Stimulated activated CD4-positive, alpha-beta T cell treated with anti-CD3 and anti-CD28 coated beads, Interleukin-2, amount 100 ng/mL, for 24 hours (primary cell): ENCODE measurements at regions not wholly inside any gene's neighbourhood (a gene's known extent, or its start where the extent isn't known, plus 50 kb on each side); places are given as distances from the start of the nearest gene placed in this dataset.
A peak's percentile ranks its signal among the peaks of the same experiment; 100 is the strongest.

Experiments used
- DNase-seq, 2 donors: peaks; one replicate each; pipeline ENCODE4 v3.0.0-alpha.2; 2020

DNA sequence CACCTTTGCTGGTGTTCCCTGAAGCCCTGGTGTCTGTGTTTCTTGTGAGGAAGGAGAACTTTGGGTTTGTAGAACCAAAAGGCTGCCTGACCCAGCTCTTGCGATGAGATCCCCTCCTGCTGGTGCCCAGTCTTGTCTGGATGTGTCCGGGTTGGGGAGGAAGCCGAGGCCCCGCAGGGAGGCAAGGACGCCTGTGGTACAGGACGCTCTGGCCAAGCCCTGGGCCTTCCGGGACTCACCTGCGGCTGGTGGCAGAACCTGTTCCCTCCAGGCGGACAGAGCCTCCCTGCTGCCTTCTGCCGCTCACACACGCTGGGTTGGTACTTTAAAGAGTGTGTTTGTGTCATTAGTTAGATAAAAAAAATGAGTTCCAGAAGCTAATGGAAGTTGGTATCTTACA lies 616.2 kb downstream of the GALR1 start:
- no peak for DNase-seq

DNA sequence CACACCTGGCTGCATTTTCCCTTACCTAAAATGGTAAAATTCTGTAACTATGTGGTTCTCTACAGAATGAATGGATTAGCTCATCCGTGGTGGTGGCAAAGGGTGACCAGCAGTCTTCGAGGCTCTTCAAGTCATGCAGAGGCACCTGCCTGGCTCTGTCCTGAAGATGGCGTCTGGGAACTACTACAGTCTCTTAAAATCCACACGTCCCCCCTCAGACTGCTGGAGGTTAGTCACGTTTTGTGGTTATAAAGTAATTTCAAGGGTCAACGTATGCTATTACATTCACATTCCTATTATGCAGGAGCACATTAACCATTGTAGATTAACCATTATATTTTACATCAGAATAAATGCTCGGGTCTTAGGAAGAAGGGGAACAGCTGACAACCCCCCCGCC lies 616.7 kb downstream of the GALR1 start:
- no peak for DNase-seq

DNA sequence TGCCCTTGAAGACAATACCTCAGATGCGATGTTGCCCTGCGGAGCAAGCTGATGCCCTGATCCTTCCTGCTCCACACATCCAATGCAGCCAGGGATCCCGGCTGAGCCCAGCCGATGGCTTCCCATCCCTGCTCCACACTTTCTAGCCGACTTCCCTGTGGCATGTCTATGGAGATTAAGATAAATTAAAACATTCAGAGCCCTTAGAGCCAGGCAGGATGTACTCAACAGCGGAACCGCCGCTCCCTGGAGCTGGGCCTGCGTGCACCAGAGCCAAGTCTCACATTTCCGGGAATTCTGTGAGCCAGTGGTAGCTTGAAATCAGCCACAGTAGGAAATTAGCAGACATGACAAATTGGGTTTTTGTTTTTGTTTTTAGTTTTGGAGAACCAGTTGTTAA lies 620.6 kb downstream of the GALR1 start:
- no peak for DNase-seq

DNA sequence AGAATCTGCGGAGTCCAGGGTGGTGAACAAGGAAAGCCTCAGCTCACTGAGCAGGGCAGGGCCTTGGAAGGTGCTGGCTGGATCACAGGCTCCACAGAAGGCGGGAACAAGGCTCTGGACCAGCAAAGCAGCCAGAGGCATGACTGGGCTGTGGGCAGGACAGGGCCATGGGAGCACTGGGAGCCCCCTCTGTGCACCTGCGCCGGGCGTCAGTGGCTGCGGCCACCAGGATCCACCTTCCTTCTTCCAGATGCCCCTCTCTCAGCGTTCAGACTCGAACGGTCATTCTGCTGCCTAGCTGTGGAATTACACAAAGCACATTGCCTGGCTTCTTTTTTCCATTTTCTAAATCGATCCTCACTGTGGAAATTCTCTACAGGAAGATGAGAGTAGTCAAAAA lies 621.2 kb downstream of the GALR1 start:
- no peak for DNase-seq

DNA sequence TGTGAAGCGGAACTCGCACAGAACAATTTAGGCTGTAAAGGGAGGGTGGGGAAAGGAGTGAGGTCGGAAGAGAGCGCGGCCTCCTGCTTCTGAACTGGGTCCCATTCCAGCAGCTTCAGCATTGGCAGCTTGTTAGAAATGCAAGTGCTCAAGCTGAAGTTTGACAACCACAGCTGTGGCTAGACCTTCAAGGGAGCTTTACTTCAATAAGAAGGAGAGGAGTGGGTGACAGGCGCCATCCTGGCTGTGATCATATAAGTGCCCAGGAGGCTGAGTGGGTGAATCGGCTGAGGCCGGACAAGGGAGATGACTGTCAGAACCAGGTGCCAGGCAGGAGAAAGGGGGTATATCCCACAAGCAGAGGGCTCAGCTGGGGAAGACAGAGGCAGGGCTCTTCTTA lies 622.5 kb downstream of the GALR1 start:
- no peak for DNase-seq

DNA sequence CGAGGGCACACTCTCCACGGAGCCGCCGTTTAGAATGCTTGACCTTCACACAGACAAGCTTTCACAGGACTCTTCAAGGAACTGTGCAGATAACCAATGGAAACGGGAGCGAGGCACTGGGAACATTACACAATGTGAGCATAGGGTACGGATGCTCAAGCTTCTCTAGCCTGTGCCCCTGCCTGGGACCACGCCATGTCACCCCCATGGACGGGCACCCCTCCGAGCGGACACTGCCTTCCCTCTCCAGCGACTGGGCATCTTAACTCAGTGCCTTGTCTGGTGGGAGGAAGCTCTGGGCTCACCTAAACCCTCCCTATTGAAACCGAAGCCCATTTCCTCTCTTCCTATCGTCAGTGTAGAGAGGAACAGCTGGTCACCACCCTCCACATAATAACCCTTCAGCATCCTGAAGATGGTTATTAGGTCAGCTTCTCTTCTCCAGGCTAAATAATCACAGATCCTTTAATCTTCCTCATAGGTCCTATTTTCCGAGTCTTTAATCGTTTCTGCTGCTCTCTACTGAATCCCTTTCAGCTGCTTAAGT lies 626.7 kb downstream of the GALR1 start:
- no peak for DNase-seq

DNA sequence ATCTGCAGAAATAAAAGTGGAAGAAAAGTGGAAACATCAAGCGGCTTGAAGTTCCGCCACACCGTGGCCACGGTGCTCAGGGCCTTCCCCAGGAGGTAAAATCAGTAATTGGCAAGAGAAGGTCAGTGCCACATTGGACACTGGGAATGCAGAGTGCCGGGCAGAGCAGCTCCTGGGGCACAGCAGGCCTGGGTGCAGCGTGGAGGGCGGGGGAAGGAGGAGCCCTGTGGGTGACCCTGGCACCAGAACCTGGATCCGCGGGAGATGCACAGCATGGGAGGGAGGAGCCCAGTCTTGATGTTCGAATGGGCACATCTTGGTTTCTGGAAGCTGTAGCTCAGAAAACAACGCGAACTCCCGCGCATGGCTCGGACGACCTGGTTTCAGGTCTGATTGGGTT lies 630.2 kb downstream of the GALR1 start:
- DNase-seq: no peak

DNA sequence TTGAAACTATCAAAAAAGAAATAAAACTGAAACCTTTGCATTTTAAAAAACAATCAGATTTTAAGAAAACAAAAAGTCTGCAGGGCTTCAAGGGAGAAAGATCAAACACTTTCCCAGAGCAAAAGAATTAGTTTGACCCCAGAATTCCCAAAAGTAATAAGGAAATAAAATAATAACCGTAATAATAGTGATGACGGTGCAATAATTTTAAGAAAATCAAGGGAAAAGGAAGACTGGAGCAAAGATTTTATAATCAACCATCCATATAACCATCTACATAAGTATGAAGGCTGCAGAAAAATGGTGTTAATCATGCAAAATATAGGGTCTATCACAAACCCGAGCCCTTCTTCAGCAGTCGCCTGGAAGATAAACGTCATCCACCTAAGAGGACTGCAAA lies 634.8 kb downstream of the GALR1 start:
- DNase-seq: no peak

DNA sequence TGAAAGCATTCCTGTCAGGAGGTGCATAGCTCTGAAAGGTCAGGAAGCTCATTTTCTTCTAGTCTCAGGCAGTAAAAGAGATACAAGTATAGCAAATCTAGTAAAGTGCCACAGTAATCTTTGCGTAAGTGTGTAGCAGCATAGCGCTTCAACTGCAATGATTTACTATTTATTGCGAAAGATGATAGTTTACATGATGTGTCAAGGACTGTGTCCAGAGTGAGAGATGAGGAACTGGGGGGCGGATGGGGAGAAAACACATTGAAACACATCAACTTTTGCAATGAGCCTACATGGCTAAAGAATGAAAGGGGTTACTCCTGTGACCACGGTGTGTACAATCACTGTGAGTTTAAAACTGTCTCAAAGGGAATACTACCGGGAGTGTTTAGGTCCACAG lies 644.4 kb downstream of the GALR1 start:
- no peak for DNase-seq

DNA sequence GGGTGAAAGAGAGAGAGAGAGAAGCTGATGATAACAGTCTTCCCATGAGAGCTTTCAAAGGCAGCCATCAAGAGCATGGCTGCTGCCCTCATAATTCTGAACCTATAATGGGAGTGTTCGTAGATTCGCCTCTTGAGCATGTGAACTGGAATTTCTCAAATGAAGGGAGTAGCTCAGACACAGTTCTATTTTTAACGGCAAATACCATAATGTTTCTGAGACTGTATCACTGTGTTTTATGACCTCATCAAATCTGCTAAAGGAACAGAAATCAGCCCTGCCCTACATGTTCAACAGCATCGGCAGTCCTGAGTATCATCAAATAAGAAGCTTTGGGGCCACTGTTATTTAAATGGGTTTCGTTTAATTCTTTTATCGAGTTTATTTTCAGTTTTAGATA lies 645.6 kb downstream of the GALR1 start:
- no peak for DNase-seq

DNA sequence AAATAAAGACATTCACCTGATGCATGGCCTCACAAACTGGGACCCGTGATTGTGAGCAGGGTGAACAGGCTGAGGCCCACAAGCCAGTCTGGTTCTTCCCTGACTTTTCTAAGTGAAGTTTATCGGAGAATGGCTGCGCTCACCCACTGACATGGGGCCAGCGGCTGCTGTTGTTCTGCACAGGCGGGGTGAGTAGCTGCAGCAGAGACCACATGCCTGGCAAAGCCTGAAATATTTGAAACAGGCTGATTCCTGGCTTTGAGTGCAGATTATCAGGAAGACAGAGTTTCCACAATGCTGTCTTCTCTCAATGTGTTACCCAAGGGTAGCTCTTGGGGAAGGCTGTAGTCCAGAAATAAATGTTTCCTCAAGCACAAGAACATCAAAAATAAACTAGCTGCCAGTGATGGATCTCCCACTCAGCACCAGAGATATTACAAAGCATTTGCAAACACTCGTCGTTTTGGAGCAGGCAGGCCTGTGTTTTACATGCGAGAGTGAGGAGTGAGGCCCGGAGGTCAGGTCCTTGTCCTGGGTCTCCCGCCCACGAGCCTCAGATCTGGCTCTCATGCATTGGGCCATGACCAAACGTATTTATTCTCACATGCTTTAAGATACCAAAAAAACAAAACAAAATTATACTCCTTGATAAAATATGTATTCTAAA lies 647.1 kb downstream of the GALR1 start:
- no peak for DNase-seq

DNA sequence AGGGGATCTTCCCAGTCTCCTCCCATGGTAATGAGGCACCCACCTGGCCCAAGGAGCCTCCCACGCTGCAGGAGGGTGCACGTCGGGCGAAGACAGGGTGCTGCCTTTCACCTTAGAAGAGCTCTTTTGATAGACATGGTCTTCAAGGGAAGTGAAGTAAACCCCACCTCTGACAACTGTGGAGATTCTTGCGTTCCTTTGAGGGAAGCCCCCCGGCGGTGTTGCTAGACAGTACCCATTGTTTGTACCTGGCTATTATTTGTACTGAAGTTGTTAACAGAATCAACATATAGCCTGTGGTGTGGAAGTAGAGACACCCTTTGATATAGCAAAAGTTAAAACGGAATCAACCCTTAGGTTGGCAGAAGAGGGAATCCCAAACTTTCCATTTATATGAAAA lies 648.0 kb downstream of the GALR1 start:
- no peak for DNase-seq

DNA sequence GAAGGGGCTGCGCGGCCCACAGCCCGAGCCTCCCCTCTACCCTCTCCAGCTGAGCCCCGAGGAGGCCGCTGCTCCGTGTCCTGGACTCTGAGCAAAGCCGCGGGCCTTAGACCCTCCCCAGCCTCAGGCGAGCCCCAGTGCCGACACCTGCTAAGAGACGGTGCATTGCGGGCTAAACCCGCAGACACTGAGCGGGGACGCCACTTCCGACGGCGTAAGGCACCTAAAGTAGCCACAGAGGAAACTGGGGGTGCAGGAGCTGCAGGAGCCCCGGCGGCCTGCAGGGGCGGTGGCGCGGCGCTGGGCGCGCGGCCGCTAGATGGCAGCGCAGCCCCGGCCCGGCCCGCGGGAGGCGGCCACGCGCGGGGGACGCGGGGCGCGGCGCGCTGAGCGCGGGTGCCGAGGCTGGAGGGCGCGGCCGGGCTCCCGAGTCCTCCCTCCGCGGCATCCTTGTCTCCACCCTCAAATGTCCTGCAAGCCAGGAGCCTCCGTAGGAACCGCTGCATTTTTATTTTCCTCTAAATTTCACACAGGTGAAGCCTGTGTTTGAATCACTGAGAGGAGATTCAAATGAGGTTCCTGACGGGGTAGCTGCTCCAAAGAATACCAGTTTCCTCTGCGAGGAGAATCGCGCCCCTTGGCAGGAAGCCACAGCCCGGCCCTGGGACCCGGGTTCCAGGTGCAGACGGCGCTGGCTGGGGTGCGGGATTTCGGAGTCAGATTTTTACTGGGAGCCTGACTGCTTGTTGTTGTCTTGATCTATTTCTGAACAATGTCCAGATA lies 650.5 kb downstream of the GALR1 start:
- peak; percentile 49 to 64 for DNase-seq

DNA sequence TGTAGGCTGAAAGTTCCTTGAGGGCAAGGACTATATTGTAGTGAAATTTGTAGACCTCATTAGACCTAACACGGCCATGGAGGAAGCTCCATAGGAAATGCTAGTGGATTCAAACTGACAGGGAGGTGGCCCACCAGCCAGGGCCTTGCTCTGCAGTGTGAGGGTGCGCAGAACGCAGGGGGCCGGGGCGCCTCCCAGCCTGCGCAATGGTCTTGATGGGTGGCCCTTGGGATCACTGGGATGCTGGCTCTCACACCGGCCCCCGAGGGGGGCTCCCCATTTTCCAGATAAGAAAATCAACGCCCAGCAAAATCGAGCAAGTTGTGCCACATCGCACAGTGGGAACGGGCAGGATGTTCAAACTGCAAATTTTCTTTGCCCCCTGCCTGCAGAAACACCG lies 655.4 kb downstream of the GALR1 start:
- DNase-seq: no peak

DNA sequence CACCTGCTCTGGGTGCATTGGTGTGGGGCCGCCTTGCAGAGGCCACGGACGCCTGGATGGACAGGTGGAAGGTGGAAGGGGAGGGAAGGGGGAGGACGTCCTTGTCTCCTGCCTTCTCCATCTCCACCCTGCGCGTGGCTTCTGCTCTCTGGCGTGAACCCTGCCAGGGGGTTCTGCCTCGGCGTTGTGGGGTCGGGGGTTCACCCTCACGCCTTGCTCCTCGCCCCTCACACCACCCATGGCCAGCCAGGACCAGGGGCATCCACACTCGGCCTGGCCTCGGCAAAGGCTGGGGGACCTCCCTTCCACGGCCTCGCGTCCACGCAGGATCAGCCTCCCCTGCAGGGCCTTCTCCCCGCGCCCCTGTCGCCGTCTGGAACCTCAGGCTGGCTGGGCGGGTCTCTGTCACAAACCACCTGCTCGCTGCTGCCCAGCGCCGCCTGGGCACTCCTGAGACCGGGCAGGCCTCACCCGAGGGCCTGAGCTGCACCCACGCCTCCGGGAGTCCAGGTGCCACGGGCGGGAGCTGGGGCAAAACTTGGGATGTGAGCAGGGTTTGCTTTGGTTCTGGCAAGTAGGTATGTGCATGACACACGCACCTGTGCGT lies 655.9 kb downstream of the GALR1 start:
- DNase-seq: no peak

DNA sequence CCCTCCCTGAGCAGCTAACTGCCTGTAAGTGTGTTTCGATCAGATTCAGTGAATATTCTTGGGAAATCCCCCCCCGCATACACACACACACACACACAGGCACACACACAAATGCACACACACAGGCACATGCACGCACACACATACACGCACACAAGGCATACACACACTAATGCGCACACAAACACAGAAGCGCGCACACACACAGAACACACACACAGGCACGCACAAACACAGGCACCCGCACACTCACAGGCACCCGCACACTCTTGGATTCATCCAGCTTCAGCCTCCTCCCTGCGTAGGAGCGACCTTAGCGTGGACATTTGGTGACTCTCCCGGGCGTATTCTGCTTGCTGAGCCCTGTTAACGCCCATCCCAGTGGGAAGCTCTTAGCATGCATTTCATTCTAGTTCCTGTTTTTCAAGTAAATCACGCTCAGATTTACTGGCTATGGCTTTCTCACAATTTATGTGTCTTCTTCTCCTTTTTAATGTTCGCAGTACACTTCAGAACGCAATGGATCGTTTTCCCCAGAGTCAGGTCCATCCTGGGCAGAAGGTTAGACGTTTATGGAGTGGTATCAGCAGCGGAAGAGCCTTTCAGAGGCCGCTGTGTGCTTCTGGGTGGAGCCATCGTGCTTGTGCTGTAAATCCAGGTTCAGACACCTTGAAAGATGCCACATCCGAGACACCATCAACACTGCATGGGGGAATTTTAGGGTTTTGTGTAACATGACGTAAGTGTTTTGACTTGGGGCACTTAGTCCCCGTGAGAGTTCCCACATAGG lies 656.6 kb downstream of the GALR1 start:
- no peak for DNase-seq

DNA sequence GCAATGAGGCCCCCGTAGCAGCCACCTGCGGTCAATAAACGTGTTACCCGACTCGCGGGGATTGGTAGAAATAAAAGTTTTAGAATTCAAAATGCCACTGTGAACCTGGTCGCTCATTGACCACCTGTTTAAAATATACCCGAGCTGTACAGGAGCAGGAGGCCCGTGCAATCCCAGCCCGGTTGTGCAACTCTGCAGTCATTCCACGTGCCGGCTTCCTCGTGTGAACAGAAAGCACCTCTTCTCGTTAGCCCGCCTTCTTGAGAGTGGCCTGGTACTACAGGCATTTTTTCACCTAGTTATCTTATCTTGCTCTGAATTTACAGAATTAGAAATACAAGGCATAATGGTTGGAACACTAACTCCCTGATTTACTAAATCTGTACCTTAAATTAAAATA lies 660.7 kb downstream of the GALR1 start:
- DNase-seq: no peak

DNA sequence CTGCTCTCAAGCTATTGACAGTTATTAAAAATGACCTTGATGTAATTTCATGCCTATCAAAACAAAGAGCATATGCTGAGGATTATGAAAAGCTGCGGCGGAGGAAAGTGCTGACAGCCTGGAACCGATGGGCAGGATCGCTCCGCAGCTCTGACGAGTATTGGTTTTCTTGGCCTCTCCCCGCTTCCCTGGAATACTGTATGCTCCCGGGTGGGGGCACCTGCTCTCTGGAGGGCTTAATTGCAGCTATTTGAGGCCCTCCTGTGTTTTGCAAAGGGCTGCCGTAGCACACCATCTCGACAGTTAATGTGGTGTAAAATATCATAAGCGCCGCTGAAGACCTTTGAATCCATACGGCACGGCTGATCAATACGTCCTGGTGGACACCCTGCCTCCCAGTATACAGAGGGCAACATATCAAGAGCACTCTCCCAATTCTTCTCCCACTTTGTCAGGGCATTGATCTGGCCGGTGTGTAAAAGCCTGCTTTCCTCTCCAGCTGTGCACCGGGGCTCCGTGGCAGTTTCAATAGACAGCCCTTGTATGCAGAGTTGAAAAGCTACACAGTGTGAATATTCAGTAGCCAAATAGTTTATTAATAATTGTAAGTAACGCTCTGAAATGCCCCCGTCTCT lies 662.4 kb downstream of the GALR1 start:
- DNase-seq: no peak

DNA sequence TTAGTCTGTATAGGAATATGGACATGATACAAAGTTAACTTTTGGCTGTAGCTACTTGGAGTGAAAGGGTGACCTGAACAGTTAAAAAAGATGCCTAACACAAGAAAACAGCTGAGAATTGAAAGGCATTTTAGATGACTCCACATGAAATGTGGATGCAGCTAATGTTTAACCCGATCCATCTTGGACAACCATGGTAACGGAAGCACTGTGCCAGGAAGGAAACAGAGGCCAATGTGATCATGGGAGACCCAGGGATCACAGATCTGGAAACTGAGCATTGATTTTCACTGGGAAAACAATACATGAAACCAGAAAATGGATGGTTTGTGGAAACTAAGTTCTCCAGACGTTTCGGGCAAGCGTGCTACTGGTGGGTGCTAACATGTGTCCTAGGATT lies 669.1 kb downstream of the GALR1 start:
- DNase-seq: no peak

DNA sequence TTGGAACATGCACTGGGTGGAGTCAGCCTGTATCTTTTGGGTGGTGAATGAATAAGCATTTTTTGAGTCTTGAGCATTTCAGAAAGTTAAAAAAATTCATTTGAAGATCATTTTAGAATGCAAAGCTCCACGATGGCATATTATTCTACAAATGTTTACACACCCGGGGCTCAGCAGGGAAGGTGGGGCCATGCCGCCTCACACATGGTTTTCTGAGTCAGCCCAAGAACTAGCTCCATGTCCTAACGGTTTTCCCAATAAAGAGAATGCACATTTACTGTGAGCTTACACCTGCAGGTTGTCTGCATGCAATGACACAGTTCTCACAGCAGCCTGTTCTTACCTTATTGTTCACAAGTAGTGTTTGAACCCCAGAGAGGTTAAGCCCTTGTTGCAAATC lies 670.3 kb downstream of the GALR1 start:
- no peak for DNase-seq

DNA sequence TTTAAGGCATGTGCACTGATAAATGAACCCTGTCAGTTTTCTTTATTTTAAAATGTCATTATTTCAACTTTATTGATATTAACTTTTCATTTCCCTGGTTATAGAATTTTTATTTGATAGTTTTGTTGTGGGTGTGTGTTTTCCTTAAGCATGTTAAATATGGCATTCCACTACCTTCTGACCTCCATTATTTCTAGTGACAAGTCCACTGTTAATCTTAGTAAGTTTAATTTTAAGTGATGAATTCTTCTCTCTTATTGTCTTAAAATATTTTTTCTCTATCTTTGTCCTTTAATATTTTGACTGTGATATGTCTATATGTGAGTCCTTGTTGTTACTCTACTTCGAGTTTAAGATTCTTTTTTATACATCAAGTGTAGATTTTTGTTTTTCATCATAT lies 685.7 kb downstream of the GALR1 start:
- DNase-seq: no peak

DNA sequence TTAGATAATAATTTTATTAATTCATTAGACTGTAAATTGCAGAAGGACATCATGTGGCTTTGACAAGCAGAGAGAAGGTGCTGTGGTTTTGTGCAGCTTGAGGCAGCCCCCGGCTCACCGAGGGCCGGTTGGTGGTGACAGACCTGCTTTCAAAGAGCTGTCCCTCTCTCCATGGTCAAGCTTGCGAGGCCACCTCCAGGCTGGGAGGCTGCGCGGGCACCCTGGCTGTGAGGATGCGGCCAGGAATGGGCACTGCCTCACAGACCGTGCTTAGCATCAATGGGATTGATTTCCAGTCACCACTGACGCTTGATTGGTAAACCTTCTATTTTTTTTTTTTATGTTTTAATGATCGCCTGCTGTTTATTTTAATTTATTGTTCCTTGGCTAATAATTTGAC lies 690.9 kb downstream of the GALR1 start:
- DNase-seq: no peak

DNA sequence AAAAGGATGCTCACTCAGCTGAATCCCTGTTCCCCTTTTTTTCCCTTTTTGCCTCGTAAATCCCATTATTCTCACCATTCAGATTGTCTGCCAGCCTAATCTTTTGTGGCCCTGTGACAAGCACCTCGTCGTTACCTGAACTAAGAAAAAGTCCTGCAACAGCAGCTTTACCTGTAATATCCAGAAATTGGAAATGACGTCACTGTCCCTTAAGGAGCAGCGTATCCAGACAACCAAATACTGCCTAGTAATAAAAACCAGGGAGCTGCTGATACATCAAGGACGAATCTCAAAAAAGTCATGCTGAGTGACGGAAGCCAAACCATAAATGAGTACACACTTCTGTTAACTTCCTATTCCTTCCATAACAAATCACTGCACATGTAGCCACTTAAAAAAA lies 694.9 kb downstream of the GALR1 start:
- no peak for DNase-seq
